HepG2 (cell line): ENCODE measurements at regions not wholly inside any gene's neighbourhood (a gene's known extent, or its start where the extent isn't known, plus 50 kb on each side); places are given as distances from the start of the nearest gene placed in this dataset.

Experiments
- ATAC-seq: fragments of 200-7000 bp; cut with Tn5 transposase; 3 replicates; pipeline ENCODE4 v1.9.1; 2020; ENCODE audit warnings: mild to moderate bottlenecking, moderate library complexity
- BruUV-seq: library from RNA; stranded (reverse); fragments of 400-500 nt; replicated peaks from 2 replicates; lab custom pipeline; 2021; lab: Mats Ljungman, UMichigan
- CTCF ChIA-PET: fragments of 300-600 bp; formaldehyde crosslinking; extraction: SDS; loops from one replicate; lab custom pipeline; 2021; ENCODE audit warnings: low total read pairs, inconsistent platforms, low intra/inter-chr PET ratio; lab: Yijun Ruan, JAX
- POLR2A ChIA-PET: fragments of 350-600 bp; sonication (Branson Sonifier 250); formaldehyde crosslinking; loops from one replicate; lab custom pipeline; 2020; ENCODE audit warnings: antibody characterized with exemption, inconsistent platforms; lab: Yijun Ruan, JAX
- DNase-seq: peaks from one replicate; pipeline ENCODE4 v3.0.0-alpha.2; 2015; ENCODE audit warnings: low spot score
- FAIRE-seq: peaks from 3 replicates; lab custom pipeline; 2011; peaks lifted over from hg19 to GRCh38; lab: Jason Lieb, UNC
- H2AFZ ChIP-seq: one replicate; pipeline ENCODE4 v1.6.1; 2011; ENCODE audit warnings: low read length, inconsistent platforms
- H3K27ac ChIP-seq: fragments of 300-600 bp; 3 replicates; pipeline ENCODE4 v1.8.0; 2011; ENCODE audit warnings: mixed run types, mild to moderate bottlenecking, mixed read lengths, low read length, inconsistent platforms; ENCODE audit not compliant: insufficient read depth; ENCODE audit errors: extremely low read length
- H3K27me3 ChIP-seq, 2 experiments: fragments of 200-600 bp in 1 of 2; 2 replicates in 1 of 2; 3 replicates in 1 of 2; pipeline versions ENCODE4 v1.6.0 to v1.8.0; 2011; ENCODE audit warnings: low read length in 2 of 2, mild to moderate bottlenecking in 2 of 2, moderate library complexity in 2 of 2, inconsistent platforms in 1 of 2; ENCODE audit not compliant: insufficient read depth in 2 of 2, control insufficient read depth in 1 of 2
- H3K36me3 ChIP-seq, 2 experiments: fragments of 200-600 bp in 1 of 2; replicated peaks in 1 of 2; 2 replicates in 1 of 2; 3 replicates in 1 of 2; pipeline versions ENCODE4 v1.5.1 to v1.8.0; 2011; ENCODE audit warnings: low read length in 2 of 2, inconsistent platforms in 1 of 2; ENCODE audit not compliant: insufficient read depth in 2 of 2, control insufficient read depth in 1 of 2
- H3K4me1 ChIP-seq: 2 replicates; pipeline ENCODE4 v1.5.1; 2012; ENCODE audit warnings: low read length, inconsistent platforms; ENCODE audit not compliant: insufficient read depth
- H3K4me2 ChIP-seq: 2 replicates; pipeline ENCODE4 v1.6.0; 2011; ENCODE audit warnings: low read depth, low read length, inconsistent platforms
- H3K4me3 ChIP-seq, 3 experiments: fragments of 200-600 bp in 1 of 3; sonication (generic), shearing (Covaris generic) in 1 of 3; replicated peaks in 1 of 3; 2 replicates each; pipeline ENCODE4 v1.5.1; 2011 to 2016; ENCODE audit warnings: low read length in 3 of 3, inconsistent platforms in 2 of 3, low read depth in 2 of 3, mild to moderate bottlenecking in 2 of 3, control low read depth in 1 of 3, mixed read lengths in 1 of 3; ENCODE audit not compliant: insufficient read depth in 1 of 3
- H3K79me2 ChIP-seq: one replicate; pipeline ENCODE4 v1.6.1; 2011; ENCODE audit warnings: low read length, inconsistent platforms; ENCODE audit not compliant: insufficient read depth
- H3K9ac ChIP-seq: 2 replicates; pipeline ENCODE4 v1.6.0; 2011; ENCODE audit warnings: mild to moderate bottlenecking, low read depth, low read length, inconsistent platforms; ENCODE audit not compliant: insufficient read depth
- H3K9me3 ChIP-seq: 2 replicates; pipeline ENCODE4 v1.5.1; 2012; ENCODE audit warnings: mild to moderate bottlenecking, low read length
- H4K20me1 ChIP-seq: 2 replicates; pipeline ENCODE4 v1.6.0; 2011; ENCODE audit warnings: inconsistent platforms, mild to moderate bottlenecking, low read length, moderate library complexity; ENCODE audit not compliant: insufficient read depth
- CCAR2 ChIP-seq: fragments of 200-400 bp; formaldehyde crosslinking; optimal IDR thresholded peaks from 2 replicates; pipeline ENCODE3; 2018; ENCODE audit warnings: low read depth, mild to moderate bottlenecking, low read length, moderate library complexity
- CENPX ChIP-seq: sonication (generic); formaldehyde crosslinking; IDR thresholded peaks from 2 replicates; pipeline ENCODE4 v1.9.0; 2021; ENCODE audit warnings: mild to moderate bottlenecking, missing genetic modification reagents, moderate library complexity
- CHD2 ChIP-seq: IDR thresholded peaks from 2 replicates; pipeline ENCODE4 v1.6.1; 2011; ENCODE audit warnings: low read depth, low read length, improper control_type of control experiment
- GATAD2A ChIP-seq: IDR thresholded peaks from 2 replicates; pipeline ENCODE4 v1.6.1; 2016
- MED1 ChIP-seq: sonication (generic); formaldehyde crosslinking; IDR thresholded peaks from 2 replicates; pipeline ENCODE4 v1.4.0; 2020; ENCODE audit warnings: missing genetic modification reagents
- NFKB2 ChIP-seq: sonication (generic); formaldehyde crosslinking; IDR thresholded peaks from 2 replicates; pipeline ENCODE4 v1.4.0; 2020; ENCODE audit warnings: missing genetic modification reagents, borderline replicate concordance
- PHF20 ChIP-seq: sonication (generic); formaldehyde crosslinking; IDR thresholded peaks from 2 replicates; pipeline ENCODE4 v1.5.0; 2020; ENCODE audit warnings: mild to moderate bottlenecking, missing genetic modification reagents
- PRDM10 ChIP-seq: sonication (generic); formaldehyde crosslinking; IDR thresholded peaks from 2 replicates; pipeline ENCODE4 v1.4.0; 2020; ENCODE audit warnings: low read depth, missing genetic modification reagents
- SIX1 ChIP-seq: sonication (generic); formaldehyde crosslinking; IDR thresholded peaks from 2 replicates; pipeline ENCODE4 v1.4.0; 2020; ENCODE audit warnings: missing genetic modification reagents, borderline replicate concordance
- STAT5B ChIP-seq: sonication (generic); formaldehyde crosslinking; IDR thresholded peaks from 2 replicates; pipeline ENCODE4 v1.4.0; 2020; ENCODE audit warnings: missing genetic modification reagents
- TP53 ChIP-seq: sonication (generic); formaldehyde crosslinking; conservative IDR thresholded peaks from 2 replicates; pipeline ENCODE4 v1.4.0; 2020; ENCODE audit warnings: missing genetic modification reagents
- ZKSCAN1 ChIP-seq: fragments of 150-350 bp; IDR thresholded peaks from 2 replicates; pipeline ENCODE4 v1.6.1; 2014; ENCODE audit warnings: low read length
- ZNF121 ChIP-seq: sonication (generic); formaldehyde crosslinking; IDR thresholded peaks from 2 replicates; pipeline ENCODE4 v1.5.0; 2020; ENCODE audit warnings: mild to moderate bottlenecking, missing genetic modification reagents
- ZNF644 ChIP-seq: IDR thresholded peaks from 2 replicates; pipeline ENCODE4 v1.6.1; 2016; ENCODE audit warnings: low read depth
- ZNF790 ChIP-seq: sonication (generic); formaldehyde crosslinking; IDR thresholded peaks from 2 replicates; pipeline ENCODE4 v1.8.0; 2022; ENCODE audit warnings: missing genetic modification reagents, mild to moderate bottlenecking, borderline replicate concordance
- in situ Hi-C: cut with HindIII; loops from 2 replicates; pipeline ENCODE4 v1.10.0; 2017; ENCODE audit warnings: low pct_unique_long_range_greater_than_20kb; ENCODE audit not compliant: extremely low pct_ligation_motif_present
- intact Hi-C: fragments of 100-400 bp; cut with micrococcal nuclease; formaldehyde crosslinking; loops from one replicate; pipeline ENCODE4 v1.10.0; 2022; ENCODE audit not compliant: unreplicated experiment
- TF ChIP-seq, protein P1 (sequence below): IDR thresholded peaks from 2 replicates; pipeline ENCODE4 v1.6.1; 2016
- TF ChIP-seq, protein P2 (sequence below): sonication (generic); formaldehyde crosslinking; IDR thresholded peaks from 2 replicates; pipeline ENCODE4 v1.5.0; 2020; ENCODE audit warnings: mild to moderate bottlenecking, low read depth, missing genetic modification reagents, borderline replicate concordance
- TF ChIP-seq, protein P3 (sequence below): sonication (generic); formaldehyde crosslinking; IDR thresholded peaks from 2 replicates; pipeline ENCODE4 v1.5.0; 2020; ENCODE audit warnings: missing genetic modification reagents

- TF ChIP-seq ZNF644 (no peak), TP53 (CRISPR knock-in tag) (no peak), CCAR2 (no peak), CHD2 (no peak), PRDM10 (CRISPR knock-in tag) (no peak)
- TF ChIP-seq, protein P1, sequence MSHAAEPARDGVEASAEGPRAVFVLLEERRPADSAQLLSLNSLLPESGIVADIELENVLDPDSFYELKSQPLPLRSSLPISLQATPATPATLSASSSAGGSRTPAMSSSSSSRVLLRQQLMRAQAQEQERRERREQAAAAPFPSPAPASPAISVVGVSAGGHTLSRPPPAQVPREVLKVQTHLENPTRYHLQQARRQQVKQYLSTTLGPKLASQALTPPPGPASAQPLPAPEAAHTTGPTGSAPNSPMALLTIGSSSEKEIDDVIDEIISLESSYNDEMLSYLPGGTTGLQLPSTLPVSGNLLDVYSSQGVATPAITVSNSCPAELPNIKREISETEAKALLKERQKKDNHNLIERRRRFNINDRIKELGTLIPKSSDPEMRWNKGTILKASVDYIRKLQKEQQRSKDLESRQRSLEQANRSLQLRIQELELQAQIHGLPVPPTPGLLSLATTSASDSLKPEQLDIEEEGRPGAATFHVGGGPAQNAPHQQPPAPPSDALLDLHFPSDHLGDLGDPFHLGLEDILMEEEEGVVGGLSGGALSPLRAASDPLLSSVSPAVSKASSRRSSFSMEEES (CRISPR knock-in tag): no peak
- TF ChIP-seq, all 625 proteins: peak for 2
Measured at GRCh38 chr5:39783756-39784421, 359.1 kb upstream of the DAB2 start (continued).

DNA sequence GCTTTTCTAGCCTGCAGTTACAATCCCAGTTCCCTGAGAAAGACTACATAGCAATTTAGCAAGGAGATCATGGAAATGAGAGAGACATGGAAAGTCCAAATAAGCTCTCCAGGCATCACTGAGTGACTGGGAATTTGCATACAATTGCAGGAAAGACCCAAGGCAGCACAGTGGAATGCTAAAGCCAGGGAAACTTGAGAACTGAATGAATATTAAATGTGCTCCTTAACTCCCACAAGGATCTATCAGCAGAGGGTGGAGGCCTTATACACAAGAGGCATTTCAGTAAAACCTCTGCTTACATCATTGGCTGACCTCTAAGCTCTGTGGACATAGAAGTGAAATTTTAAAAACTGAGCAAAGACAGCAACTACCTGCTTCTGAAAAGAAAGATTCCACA lies 355.6 kb upstream of the DAB2 start:
- DNase-seq (no peak), ATAC-seq (no peak), FAIRE-seq (no peak)
- no peaks in the 10 kb centered on the region for H3K4me1 ChIP-seq
- H3K9ac ChIP-seq: no peak overlapping the region
- no peaks in the 10 kb centered on the region for H3K79me2 ChIP-seq
- POLR2A ChIA-PET: no interaction called here
- no peaks in the 10 kb centered on the region for H3K36me3 ChIP-seq
- no peak overlapping the region for H3K4me3 ChIP-seq
- H4K20me1 ChIP-seq: no peaks in the 10 kb centered on the region
- CTCF ChIA-PET: no interaction called here
- in situ Hi-C loops (no loop called here), intact Hi-C loops (no loop called here)
- H3K27me3 ChIP-seq: no peaks in the 10 kb centered on the region
- H2AFZ ChIP-seq: no peak overlapping the region
- H3K9me3 ChIP-seq: no peaks in the 10 kb centered on the region
- no peak overlapping the region for H3K4me2 ChIP-seq
- no peak overlapping the region for H3K27ac ChIP-seq
- BruUV-seq: no TSS peak
- TF ChIP-seq GATAD2A (CRISPR knock-in tag) (no peak), SIX1 (CRISPR knock-in tag) (no peak), CENPX (CRISPR knock-in tag) (no peak), MED1 (CRISPR knock-in tag) (no peak), ZNF790 (CRISPR knock-in tag) (no peak), NFKB2 (CRISPR knock-in tag) (no peak), ZNF121 (no peak), STAT5B (CRISPR knock-in tag) (no peak), ZKSCAN1 (no peak), PHF20 (no peak)
- TF ChIP-seq, protein P2, sequence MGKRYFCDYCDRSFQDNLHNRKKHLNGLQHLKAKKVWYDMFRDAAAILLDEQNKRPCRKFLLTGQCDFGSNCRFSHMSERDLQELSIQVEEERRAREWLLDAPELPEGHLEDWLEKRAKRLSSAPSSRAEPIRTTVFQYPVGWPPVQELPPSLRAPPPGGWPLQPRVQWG: no peak
- TF ChIP-seq, protein P3, sequence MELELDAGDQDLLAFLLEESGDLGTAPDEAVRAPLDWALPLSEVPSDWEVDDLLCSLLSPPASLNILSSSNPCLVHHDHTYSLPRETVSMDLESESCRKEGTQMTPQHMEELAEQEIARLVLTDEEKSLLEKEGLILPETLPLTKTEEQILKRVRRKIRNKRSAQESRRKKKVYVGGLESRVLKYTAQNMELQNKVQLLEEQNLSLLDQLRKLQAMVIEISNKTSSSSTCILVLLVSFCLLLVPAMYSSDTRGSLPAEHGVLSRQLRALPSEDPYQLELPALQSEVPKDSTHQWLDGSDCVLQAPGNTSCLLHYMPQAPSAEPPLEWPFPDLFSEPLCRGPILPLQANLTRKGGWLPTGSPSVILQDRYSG (CRISPR knock-in tag): no peak
